Activated CD8-positive, alpha-beta memory T cell treated with anti-CD3 and anti-CD28 coated beads, Interleukin-2, amount 10 ng/mL, durations not matched to agents 7 days and 5 days (primary cell): ENCODE measurements at regions not wholly inside any gene's neighbourhood (a gene's known extent, or its start where the extent isn't known, plus 50 kb on each side); places are given as distances from the start of the nearest gene placed in this dataset.

Experiments used
- ATAC-seq: fragments of 150-1000 bp; cut with Tn5 transposase; one replicate; pipeline ENCODE4 v1.10.0; 2021; ENCODE audit warnings: moderate library complexity
- CTCF ChIA-PET: fragments of 350-600 bp; sonication (Branson Sonifier 250); formaldehyde crosslinking; loops from one replicate; lab custom pipeline; 2021; ENCODE audit warnings: antibody characterized with exemption; lab: Charles Lee
- DNase-seq: peaks from one replicate; pipeline ENCODE4 v3.0.0-alpha.2; 2020
- H3K27ac Mint-ChIP-seq: one replicate; pipeline ENCODE4 v1.8.0; 2021; ENCODE audit warnings: mild to moderate bottlenecking, mixed read lengths
- H3K27me3 Mint-ChIP-seq: one replicate; pipeline ENCODE4 v1.8.0; 2021; ENCODE audit warnings: mixed read lengths
- H3K36me3 Mint-ChIP-seq: one replicate; pipeline ENCODE4 v1.8.0; 2021; ENCODE audit warnings: mild to moderate bottlenecking, mixed read lengths
- H3K4me1 Mint-ChIP-seq: one replicate; pipeline ENCODE4 v1.8.0; 2021; ENCODE audit warnings: mixed read lengths
- H3K4me3 Mint-ChIP-seq: one replicate; pipeline ENCODE4 v1.8.0; 2021; ENCODE audit warnings: mild to moderate bottlenecking, moderate library complexity, mixed read lengths
- H3K9me3 Mint-ChIP-seq: one replicate; pipeline ENCODE4 v1.8.0; 2022; ENCODE audit warnings: low read depth, mixed read lengths

- DNase-seq: no peak
- CTCF ChIA-PET: no interaction called here
- Mint-ChIP-seq H3K27ac (no peak overlapping the region), H3K9me3 (no peaks in the 10 kb centered on the region), H3K27me3 (no peaks in the 10 kb centered on the region), H3K4me3 (no peak overlapping the region), H3K36me3 (no peaks in the 10 kb centered on the region), H3K4me1 (no peaks in the 10 kb centered on the region)
- ATAC-seq: no peak
Measured at GRCh38 chr2:146666340-146666739, 1178.5 kb upstream of the ACVR2A start.

DNA sequence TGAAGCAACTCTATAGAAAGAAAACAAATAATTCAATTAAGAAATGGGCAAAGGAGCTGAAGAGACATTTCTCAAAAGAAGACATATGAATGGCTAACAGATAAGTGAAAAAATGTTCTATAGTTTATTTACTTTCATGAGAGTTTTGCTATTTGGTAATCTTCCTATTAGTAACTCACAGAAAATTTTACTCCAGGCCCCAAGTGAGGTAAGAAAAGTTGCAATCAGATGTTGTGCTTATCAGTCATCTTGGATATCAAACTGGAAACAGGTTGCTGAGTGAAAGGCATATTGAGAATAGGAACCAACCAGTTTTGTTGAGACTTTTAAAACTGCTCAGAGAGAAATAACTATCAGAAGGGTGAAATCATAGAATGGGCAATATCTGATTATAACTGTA, 1179.0 kb upstream of the ACVR2A start:
- H3K27ac Mint-ChIP-seq: no peak overlapping the region
- CTCF ChIA-PET: no interaction called here
- no peak for DNase-seq
- H3K36me3 Mint-ChIP-seq: no peaks in the 10 kb centered on the region
- ATAC-seq: no peak
- no peak overlapping the region for H3K4me3 Mint-ChIP-seq
- no peaks in the 10 kb centered on the region for H3K9me3 Mint-ChIP-seq
- no peaks in the 10 kb centered on the region for H3K4me1 Mint-ChIP-seq
- H3K27me3 Mint-ChIP-seq: no peaks in the 10 kb centered on the region

DNA sequence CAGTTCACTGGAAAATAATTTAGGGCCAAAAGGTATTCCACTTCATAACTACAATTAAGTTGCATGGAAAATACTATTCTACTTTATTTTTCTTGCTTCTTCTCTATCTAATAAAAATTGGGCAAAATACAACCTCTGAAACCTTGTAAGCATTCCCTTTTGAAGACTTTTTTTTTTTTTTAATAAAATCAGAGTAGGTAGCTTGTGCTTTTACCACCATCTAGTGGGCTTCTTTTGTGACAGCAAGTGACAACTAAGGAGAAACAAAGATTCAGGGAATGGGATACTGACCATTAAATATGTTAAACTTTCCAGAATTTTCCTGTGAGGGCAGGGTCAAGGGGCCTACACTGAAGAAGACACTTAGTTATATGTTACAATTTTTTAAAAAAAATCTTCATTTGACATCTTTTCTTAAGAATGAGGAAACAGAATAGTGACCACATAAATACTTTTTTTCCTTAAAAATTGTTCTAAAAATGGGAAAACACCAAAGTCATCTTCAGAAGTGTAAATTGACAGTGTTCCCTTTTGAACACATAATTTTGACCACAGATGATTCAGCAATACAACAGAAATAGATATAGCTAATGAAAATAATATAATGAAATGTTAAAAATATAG, 1183.2 kb upstream of the ACVR2A start:
- ATAC-seq (no peak), DNase-seq (no peak)
- Mint-ChIP-seq H3K27ac (no peak overlapping the region), H3K27me3 (no peaks in the 10 kb centered on the region), H3K4me3 (no peak overlapping the region), H3K4me1 (no peaks in the 10 kb centered on the region), H3K9me3 (no peaks in the 10 kb centered on the region), H3K36me3 (no peaks in the 10 kb centered on the region)
- CTCF ChIA-PET: no interaction called here

- Mint-ChIP-seq H3K4me1 (no peaks in the 10 kb centered on the region), H3K4me3 (no peak overlapping the region), H3K27ac (no peak overlapping the region), H3K27me3 (no peaks in the 10 kb centered on the region), H3K36me3 (no peaks in the 10 kb centered on the region), H3K9me3 (no peaks in the 10 kb centered on the region)
- ATAC-seq (no peak), DNase-seq (no peak)
- CTCF ChIA-PET: no interaction called here
Measured at GRCh38 chr2:146659976-146660375, 1184.9 kb upstream of the ACVR2A start.

- peaks cover 2% of the 10 kb centered on the region for H3K9me3 Mint-ChIP-seq
- CTCF ChIA-PET: no interaction called here
- no peak overlapping the region for H3K4me3 Mint-ChIP-seq
- DNase-seq (no peak), ATAC-seq (no peak)
- H3K27ac Mint-ChIP-seq: no peak overlapping the region
- no peaks in the 10 kb centered on the region for H3K4me1 Mint-ChIP-seq
- H3K27me3 Mint-ChIP-seq: no peaks in the 10 kb centered on the region
- H3K36me3 Mint-ChIP-seq: no peaks in the 10 kb centered on the region
Measured at GRCh38 chr2:146652311-146652710, 1192.5 kb upstream of the ACVR2A start.

DNA sequence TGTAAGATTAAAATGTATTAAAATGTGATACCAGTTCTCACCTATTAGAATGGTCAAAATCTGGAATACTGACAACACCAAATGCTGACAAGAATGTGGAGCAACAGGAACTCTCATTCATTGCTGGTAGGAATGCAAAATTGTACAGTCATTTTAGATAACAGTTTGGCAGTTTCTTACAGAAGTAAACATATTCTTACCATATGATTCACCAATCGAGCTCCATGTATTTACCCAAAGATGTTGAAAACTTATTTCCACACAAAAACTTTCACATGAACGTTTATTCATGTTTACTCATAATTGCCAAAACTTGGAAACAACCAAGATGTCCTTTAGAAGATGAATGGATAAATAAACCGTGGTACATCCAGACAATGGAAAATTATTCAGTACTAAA, 1193.5 kb upstream of the ACVR2A start:
- Mint-ChIP-seq H3K9me3 (peaks cover 2% of the 10 kb centered on the region), H3K4me1 (no peaks in the 10 kb centered on the region), H3K27me3 (no peaks in the 10 kb centered on the region), H3K4me3 (no peak overlapping the region), H3K36me3 (no peaks in the 10 kb centered on the region), H3K27ac (no peak overlapping the region)
- ATAC-seq (no peak), DNase-seq (no peak)
- CTCF ChIA-PET: no interaction called here

DNA sequence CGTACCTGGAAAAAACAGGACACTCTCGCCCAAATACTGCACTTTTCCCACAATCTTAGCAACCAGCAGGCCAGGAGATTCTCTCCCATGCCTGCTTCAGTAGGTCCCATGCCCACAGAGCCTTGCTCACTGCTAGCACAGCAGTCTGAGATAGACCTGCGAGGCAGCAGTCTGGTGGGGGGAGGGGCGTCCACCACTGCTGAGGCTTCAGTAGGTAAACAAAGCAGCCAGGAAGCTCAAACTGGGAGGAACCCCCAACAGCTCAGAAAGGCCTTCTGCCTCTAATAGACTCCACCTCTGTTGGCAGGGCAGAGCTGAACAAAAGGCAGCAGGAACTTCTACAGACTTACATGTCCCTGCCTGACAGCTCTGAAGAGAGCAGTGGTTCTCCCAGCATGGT, 1202.8 kb upstream of the ACVR2A start:
- H3K4me1 Mint-ChIP-seq: no peaks in the 10 kb centered on the region
- no peak for ATAC-seq
- no peak for DNase-seq
- H3K36me3 Mint-ChIP-seq: no peaks in the 10 kb centered on the region
- no peak overlapping the region for H3K27ac Mint-ChIP-seq
- H3K27me3 Mint-ChIP-seq: no peaks in the 10 kb centered on the region
- H3K4me3 Mint-ChIP-seq: no peak overlapping the region
- CTCF ChIA-PET: no interaction called here
- H3K9me3 Mint-ChIP-seq: no peaks in the 10 kb centered on the region

DNA sequence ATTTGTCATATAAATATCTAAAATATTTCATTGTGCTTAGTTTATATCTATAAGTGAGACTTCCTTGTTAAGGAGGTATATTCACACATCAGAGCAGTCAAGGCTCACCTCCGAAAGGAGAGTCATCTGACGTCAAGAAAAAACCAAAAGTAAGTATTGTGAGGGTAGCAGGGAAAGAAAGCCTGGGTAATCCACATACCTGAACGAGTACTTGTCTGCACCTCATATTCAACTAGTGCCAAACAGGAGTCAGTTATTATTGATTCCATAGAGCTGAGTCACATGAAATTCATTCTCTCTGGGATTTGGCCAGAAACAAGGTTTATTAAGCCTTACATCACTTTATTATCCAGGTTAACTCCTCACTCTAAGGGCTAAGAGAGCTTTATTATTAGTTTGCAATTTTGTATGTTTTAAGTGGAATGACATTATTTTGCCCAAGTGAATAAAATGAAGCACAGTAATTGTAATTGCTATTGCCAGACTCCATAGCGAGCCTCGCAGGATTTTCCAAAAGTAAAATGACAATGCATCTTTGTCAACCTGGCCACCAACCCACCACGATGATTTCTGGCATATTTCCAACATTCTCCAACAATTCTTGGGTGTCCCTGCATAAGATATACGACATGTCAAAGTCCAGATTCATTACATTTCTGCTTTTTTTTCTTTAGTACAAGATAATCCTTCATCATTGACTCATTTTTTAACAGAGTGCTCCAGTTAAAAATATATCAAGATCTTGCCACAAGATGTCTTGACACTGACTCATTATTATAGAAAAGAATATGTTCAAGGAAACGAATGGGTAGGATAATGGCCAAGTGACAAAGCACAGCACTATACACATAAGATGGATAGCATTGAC, 1210.4 kb upstream of the ACVR2A start:
- CTCF ChIA-PET: no interaction called here
- no peak for ATAC-seq
- DNase-seq: no peak
- Mint-ChIP-seq H3K4me3 (no peak overlapping the region), H3K27ac (no peak overlapping the region), H3K9me3 (peaks cover 3% of the 10 kb centered on the region), H3K36me3 (no peaks in the 10 kb centered on the region), H3K4me1 (no peaks in the 10 kb centered on the region), H3K27me3 (no peaks in the 10 kb centered on the region)

DNA sequence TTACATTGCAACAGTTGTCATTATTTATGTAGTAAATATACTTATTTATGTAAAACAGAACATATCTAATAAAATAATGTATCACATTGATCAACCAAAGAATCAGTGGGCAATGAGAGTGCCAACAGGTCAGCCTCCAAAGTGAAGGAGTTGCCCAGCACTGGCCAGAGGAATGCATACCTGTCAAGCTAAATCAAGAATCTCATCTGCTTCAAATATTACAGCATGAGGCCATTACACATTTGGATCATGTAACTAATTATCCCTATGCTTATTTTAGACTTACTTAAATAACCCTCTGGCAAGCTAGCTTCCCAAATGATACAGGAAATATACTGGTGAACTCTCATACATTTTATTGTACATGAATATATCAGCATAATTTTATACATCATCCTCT, 1211.7 kb upstream of the ACVR2A start:
- H3K36me3 Mint-ChIP-seq: no peaks in the 10 kb centered on the region
- no peak overlapping the region for H3K4me3 Mint-ChIP-seq
- no peaks in the 10 kb centered on the region for H3K4me1 Mint-ChIP-seq
- no peak overlapping the region for H3K27ac Mint-ChIP-seq
- H3K27me3 Mint-ChIP-seq: no peaks in the 10 kb centered on the region
- H3K9me3 Mint-ChIP-seq: peaks cover 3% of the 10 kb centered on the region
- no peak for DNase-seq
- CTCF ChIA-PET: no interaction called here
- ATAC-seq: no peak

DNA sequence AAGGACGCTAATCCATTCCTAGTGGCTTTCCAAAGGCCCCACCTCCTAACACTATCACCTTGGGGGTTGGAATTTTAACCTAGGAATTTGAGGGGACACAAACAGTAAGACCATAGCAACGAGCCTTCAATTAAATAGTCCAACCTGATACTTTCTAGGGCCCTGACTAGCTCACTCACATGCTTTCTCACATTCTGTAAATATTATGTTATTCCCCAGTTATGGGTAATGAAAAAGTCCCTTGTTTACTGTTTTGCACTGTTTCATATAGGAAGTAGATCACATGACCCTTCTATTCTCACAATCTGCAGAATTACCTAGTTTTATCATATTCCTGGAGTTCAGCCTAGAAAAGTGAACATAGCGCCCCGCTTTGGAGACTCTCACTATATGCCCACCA, 1212.1 kb upstream of the ACVR2A start:
- no peaks in the 10 kb centered on the region for H3K27me3 Mint-ChIP-seq
- no peaks in the 10 kb centered on the region for H3K36me3 Mint-ChIP-seq
- H3K4me3 Mint-ChIP-seq: no peak overlapping the region
- ATAC-seq (no peak), DNase-seq (no peak)
- H3K4me1 Mint-ChIP-seq: no peaks in the 10 kb centered on the region
- no peak overlapping the region for H3K27ac Mint-ChIP-seq
- CTCF ChIA-PET: no interaction called here
- H3K9me3 Mint-ChIP-seq: peaks cover 3% of the 10 kb centered on the region

GRCh38 chr2:146624430-146625160, 1220.2 kb upstream of the ACVR2A start:
- H3K4me3 Mint-ChIP-seq: no peak overlapping the region
- ATAC-seq: no peak
- DNase-seq: no peak
- H3K27ac Mint-ChIP-seq: no peak overlapping the region
- no peaks in the 10 kb centered on the region for H3K27me3 Mint-ChIP-seq
- CTCF ChIA-PET: no interaction called here
- H3K4me1 Mint-ChIP-seq: no peaks in the 10 kb centered on the region
- H3K9me3 Mint-ChIP-seq: no peaks in the 10 kb centered on the region
- no peaks in the 10 kb centered on the region for H3K36me3 Mint-ChIP-seq

DNA sequence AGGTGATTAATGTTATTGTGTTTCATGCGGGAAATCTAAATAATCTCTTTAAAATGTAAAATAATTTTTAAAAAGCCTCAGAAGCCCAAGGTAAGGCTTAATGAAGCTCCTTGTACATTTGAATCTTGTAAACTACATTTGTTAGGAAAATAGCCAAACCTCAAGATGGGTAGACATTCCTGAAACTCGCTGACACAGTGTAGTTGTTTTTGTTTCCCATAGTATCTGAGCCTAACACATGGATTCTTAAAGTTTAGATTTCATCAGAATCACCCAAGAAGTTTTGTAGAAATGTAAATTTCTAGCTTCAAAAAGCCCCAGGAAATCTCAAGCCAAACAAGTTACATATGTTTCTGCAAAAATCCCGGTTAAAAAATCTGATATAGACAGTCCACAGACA, 1221.1 kb upstream of the ACVR2A start:
- DNase-seq (no peak), ATAC-seq (no peak)
- Mint-ChIP-seq H3K4me3 (no peak overlapping the region), H3K9me3 (no peaks in the 10 kb centered on the region), H3K36me3 (no peaks in the 10 kb centered on the region), H3K27ac (no peak overlapping the region), H3K27me3 (no peaks in the 10 kb centered on the region), H3K4me1 (no peaks in the 10 kb centered on the region)
- CTCF ChIA-PET: no interaction called here

GRCh38 chr2:146621656-146622055, 1223.2 kb upstream of the ACVR2A start:
- Mint-ChIP-seq H3K36me3 (no peaks in the 10 kb centered on the region), H3K27ac (no peak overlapping the region), H3K9me3 (no peaks in the 10 kb centered on the region), H3K27me3 (no peaks in the 10 kb centered on the region), H3K4me3 (no peak overlapping the region), H3K4me1 (no peaks in the 10 kb centered on the region)
- CTCF ChIA-PET: no interaction called here
- DNase-seq (no peak), ATAC-seq (no peak)

- CTCF ChIA-PET: no interaction called here
- H3K27me3 Mint-ChIP-seq: no peaks in the 10 kb centered on the region
- ATAC-seq (no peak), DNase-seq (no peak)
- H3K4me3 Mint-ChIP-seq: no peak overlapping the region
- H3K9me3 Mint-ChIP-seq: peaks cover 4% of the 10 kb centered on the region
- no peak overlapping the region for H3K27ac Mint-ChIP-seq
- no peaks in the 10 kb centered on the region for H3K36me3 Mint-ChIP-seq
- H3K4me1 Mint-ChIP-seq: no peaks in the 10 kb centered on the region
Measured at GRCh38 chr2:146615778-146616177, 1229.1 kb upstream of the ACVR2A start.
